ENCODE measurements at regions not wholly inside any gene's neighbourhood (a gene's known extent, or its start where the extent isn't known, plus 50 kb on each side); places are given as distances from the start of the nearest gene placed in this dataset.

DNA sequence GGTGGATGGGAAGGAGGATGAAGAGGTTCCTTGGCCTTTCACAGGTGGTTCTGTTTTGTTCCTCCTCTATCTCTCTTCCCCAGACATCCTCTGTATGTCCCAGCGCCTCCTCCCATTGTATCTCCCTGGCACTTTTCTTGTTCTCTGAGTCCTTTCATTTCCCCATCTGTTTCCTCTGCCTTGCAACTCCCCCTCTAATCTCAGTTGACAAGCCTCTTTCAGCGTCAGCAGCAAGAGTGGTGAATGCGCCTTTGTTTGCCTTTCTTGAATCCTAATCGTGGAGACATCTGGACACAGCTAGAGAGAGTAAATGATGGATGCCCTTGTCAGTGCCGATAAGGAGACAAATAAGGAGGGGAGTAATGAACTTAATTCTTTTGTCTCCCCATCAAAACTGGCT is 167.0 kb downstream of the NDUFA10 start:
- Histone ChIP-seq H3K9me1 (replicated peaks; ENCODE audit: control insufficient read depth, extremely low read depth, insufficient read depth, low read length) (no peaks in the 10 kb centered on the region), H3K79me2 (ENCODE audit: control insufficient read depth, insufficient read depth, low read length) (no peaks in the 10 kb centered on the region), H3K27me3 (ENCODE audit: control insufficient read depth in 2 of 2, insufficient read depth in 2 of 2, low read length in 2 of 2) (no peaks in the 10 kb centered on the region), H4K20me1 (replicated peaks; ENCODE audit: control insufficient read depth, extremely low read depth, insufficient read depth, low read length) (no peaks in the 10 kb centered on the region), H3K4me2 (ENCODE audit: insufficient read depth, low read length) (no peak overlapping the region), H3K9ac (replicated peaks; ENCODE audit: extremely low read depth, insufficient read depth, low read length) (no peak overlapping the region), H3K36me3 (ENCODE audit: control insufficient read depth in 2 of 2, extremely low read depth in 1 of 2, insufficient read depth in 2 of 2, low read length in 2 of 2) (no peaks in the 10 kb centered on the region), H3K4me3 (replicated peaks in 1 of 3; ENCODE audit: insufficient read depth in 1 of 3, low read depth in 1 of 3, low read length in 3 of 3) (no peak overlapping the region), H2AFZ (ENCODE audit: low read depth, low read length) (no peak overlapping the region), H3K4me1 (ENCODE audit: control insufficient read depth, extremely low read depth, insufficient read depth, low read length) (peaks cover 6% of the 10 kb centered on the region), H3K27ac (ENCODE audit: insufficient read depth, low read depth, low read length) (peak overlapping the region; percentile 52), H3K9me3 (replicated peaks; ENCODE audit: control insufficient read depth, insufficient read depth, low read length) (peaks cover 4% of the 10 kb centered on the region)
- BruUV-seq (replicated peaks): no TSS peak
- CTCF ChIA-PET: no interaction called here
- no peak for FAIRE-seq
- TF ChIP-seq FOS (IDR thresholded peaks at IDR 0.05; ENCODE audit: borderline replicate concordance, insufficient read depth, low read length) (no peak), GATA2 (IDR thresholded peaks at IDR 0.05; ENCODE audit: insufficient read depth, insufficient read length, low read depth, low read length) (no peak), POLR2AphosphoS5 (IDR thresholded peaks at IDR 0.05; ENCODE audit: insufficient read depth, low read depth, low read length) (no peak), EZH2 (IDR thresholded peaks at IDR 0.05; ENCODE audit: borderline replicate concordance, low read depth, low read length, severe bottlenecking) (no peak), JUN (IDR thresholded peaks at IDR 0.05; ENCODE audit: borderline replicate concordance, insufficient read depth, insufficient read length, low read depth) (no peak), CTCF (IDR thresholded peaks at IDR 0.05; ENCODE audit: extremely low read depth in 1 of 2, insufficient read depth in 1 of 2, low read depth in 1 of 2, low read length in 2 of 2) (no peak), MAX (IDR thresholded peaks at IDR 0.05; ENCODE audit: insufficient read depth, insufficient read length) (no peak), POLR2A (IDR thresholded peaks at IDR 0.05; ENCODE audit: low read depth, low read length) (no peak), MYC (IDR thresholded peaks at IDR 0.05; ENCODE audit: low read depth, low read length) (no peak)
- dilution Hi-C loops (cut with MboI; ENCODE audit: extremely low pct_ligation_motif_present, low sequenced_read_pairs) (no loop called here), intact Hi-C loops (cut with micrococcal nuclease) (loop anchor here (1.0 kb wide), 2 partner anchors 23 to 27 kb away; no protein-coding TSS in a partner anchor)
- DNase-seq (ENCODE audit: low read depth, low spot score): peak; percentile 45
- POLR2A ChIA-PET: no interaction called here
